Neural crest cell (in vitro differentiated cells): ENCODE measurements at regions not wholly inside any gene's neighbourhood (a gene's known extent, or its start where the extent isn't known, plus 50 kb on each side); places are given as distances from the start of the nearest gene placed in this dataset.

Source experiments
- DNase-seq: peaks from one replicate; pipeline ENCODE4 v3.0.0; 2021; ENCODE audit warnings: low read depth, mixed read lengths, low spot score
- H3K27ac Mint-ChIP-seq: one replicate; pipeline ENCODE4 v1.8.0; 2021; ENCODE audit warnings: mild to moderate bottlenecking, mixed read lengths; ENCODE audit not compliant: unreplicated experiment
- H3K27me3 Mint-ChIP-seq: 2 replicates; pipeline ENCODE4 v1.8.0; 2021; ENCODE audit warnings: low read depth, mild to moderate bottlenecking, mixed read lengths
- H3K36me3 Mint-ChIP-seq: 2 replicates; pipeline ENCODE4 v1.8.0; 2021; ENCODE audit warnings: low read depth, mild to moderate bottlenecking, mixed read lengths
- H3K4me1 Mint-ChIP-seq: 2 replicates; pipeline ENCODE4 v1.8.0; 2021; ENCODE audit warnings: mixed read lengths
- H3K4me3 Mint-ChIP-seq: one replicate; pipeline ENCODE4 v1.8.0; 2021; ENCODE audit warnings: mild to moderate bottlenecking, mixed read lengths
- H3K9me3 Mint-ChIP-seq: 2 replicates; pipeline ENCODE4 v1.8.0; 2021; ENCODE audit warnings: mixed read lengths
- TF ChIP-seq, protein P1 (sequence below): fragments of 200-600 bp; sonication (generic); conservative IDR thresholded peaks from 2 replicates; pipeline ENCODE4 v1.5.0; 2021; ENCODE audit warnings: antibody characterized with exemption, mild to moderate bottlenecking

GRCh38 chrX:9390693-9391368 lies 74.0 kb upstream of the TBL1X start:
- Mint-ChIP-seq H3K36me3 (no peaks in the 10 kb centered on the region), H3K4me3 (no peak overlapping the region), H3K27me3 (no peaks in the 10 kb centered on the region), H3K27ac (no peak overlapping the region), H3K9me3 (peaks cover 2% of the 10 kb centered on the region), H3K4me1 (peaks cover 5% of the 10 kb centered on the region)
- TF ChIP-seq, protein P1, sequence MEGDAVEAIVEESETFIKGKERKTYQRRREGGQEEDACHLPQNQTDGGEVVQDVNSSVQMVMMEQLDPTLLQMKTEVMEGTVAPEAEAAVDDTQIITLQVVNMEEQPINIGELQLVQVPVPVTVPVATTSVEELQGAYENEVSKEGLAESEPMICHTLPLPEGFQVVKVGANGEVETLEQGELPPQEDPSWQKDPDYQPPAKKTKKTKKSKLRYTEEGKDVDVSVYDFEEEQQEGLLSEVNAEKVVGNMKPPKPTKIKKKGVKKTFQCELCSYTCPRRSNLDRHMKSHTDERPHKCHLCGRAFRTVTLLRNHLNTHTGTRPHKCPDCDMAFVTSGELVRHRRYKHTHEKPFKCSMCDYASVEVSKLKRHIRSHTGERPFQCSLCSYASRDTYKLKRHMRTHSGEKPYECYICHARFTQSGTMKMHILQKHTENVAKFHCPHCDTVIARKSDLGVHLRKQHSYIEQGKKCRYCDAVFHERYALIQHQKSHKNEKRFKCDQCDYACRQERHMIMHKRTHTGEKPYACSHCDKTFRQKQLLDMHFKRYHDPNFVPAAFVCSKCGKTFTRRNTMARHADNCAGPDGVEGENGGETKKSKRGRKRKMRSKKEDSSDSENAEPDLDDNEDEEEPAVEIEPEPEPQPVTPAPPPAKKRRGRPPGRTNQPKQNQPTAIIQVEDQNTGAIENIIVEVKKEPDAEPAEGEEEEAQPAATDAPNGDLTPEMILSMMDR = no peak
- no peak for DNase-seq

DNA sequence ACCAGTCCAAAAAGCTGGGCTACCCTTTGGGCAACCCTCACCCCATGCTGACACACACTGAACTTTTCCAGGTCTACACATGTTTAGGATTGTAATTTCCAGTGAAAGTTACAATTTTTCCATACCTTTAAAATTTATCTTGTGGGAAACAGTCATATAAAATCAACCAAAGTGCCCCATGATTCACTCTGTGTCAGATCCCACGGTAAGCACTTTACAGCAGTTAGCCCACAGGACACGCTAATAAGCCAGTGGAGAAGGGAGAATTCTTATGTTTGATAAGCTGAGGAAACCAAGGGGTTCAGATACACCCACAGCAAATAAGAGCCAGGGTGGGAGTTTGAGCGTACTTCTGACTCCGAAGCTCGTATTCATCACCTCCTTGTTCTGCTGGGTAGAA lies 72.4 kb upstream of the TBL1X start:
- Mint-ChIP-seq H3K36me3 (no peaks in the 10 kb centered on the region), H3K9me3 (peaks cover 2% of the 10 kb centered on the region), H3K27ac (peak overlapping the region; percentile 43), H3K27me3 (no peaks in the 10 kb centered on the region), H3K4me3 (no peak overlapping the region), H3K4me1 (peaks cover 17% of the 10 kb centered on the region)
- TF ChIP-seq, protein P1 = no peak
- no peak for DNase-seq

DNA sequence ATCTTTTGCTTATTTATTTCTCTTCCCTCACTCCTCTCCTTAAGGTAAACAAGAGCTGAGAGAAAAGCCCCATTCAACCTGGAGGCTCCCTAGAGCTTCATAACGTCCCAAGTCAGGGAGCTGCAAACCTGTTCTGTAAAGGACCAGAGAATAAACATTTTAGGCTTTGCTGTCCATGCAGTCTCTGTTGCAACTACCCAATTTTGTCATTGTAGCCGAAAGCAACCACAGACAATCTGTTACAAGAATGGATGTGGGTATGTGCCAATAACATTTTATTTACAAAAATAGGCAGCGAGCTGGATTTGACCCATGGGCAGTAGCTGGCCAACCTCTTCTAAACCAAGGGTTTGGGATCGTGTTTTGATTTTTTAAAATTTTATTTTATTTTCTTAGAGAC lies 71.3 kb upstream of the TBL1X start:
- TF ChIP-seq, protein P1 = no peak
- Mint-ChIP-seq H3K36me3 (no peaks in the 10 kb centered on the region), H3K4me1 (peaks cover 17% of the 10 kb centered on the region), H3K4me3 (no peak overlapping the region), H3K27me3 (no peaks in the 10 kb centered on the region), H3K27ac (no peak overlapping the region), H3K9me3 (peaks cover 2% of the 10 kb centered on the region)
- DNase-seq = no peak

GRCh38 chrX:9394212-9394611 lies 70.6 kb upstream of the TBL1X start:
- Mint-ChIP-seq H3K4me3 (no peak overlapping the region), H3K4me1 (peaks cover 17% of the 10 kb centered on the region), H3K27ac (no peak overlapping the region), H3K9me3 (peaks cover 2% of the 10 kb centered on the region), H3K27me3 (no peaks in the 10 kb centered on the region), H3K36me3 (no peaks in the 10 kb centered on the region)
- TF ChIP-seq, protein P1 = no peak
- DNase-seq = no peak

DNA sequence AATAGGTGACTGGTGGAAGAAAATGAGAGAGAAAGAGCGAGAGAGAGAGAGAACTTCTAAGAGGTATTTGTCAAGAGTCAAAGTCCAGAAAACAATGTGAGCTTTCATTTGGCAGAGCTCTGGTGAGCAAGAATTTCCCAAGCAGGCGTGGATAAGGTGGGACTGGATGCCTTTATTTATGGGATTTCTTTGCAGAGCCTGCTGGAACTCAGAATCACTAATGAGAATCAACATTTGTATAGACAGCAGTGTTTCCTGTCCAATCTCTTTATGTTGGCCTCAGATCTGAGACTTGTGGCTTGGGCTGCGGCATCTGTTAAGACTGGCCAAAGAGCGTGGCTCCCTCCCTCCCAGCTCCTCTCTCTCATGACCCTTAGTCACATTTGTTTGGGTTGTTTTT lies 67.9 kb upstream of the TBL1X start:
- peaks cover 3% of the 10 kb centered on the region for H3K9me3 Mint-ChIP-seq
- no peaks in the 10 kb centered on the region for H3K27me3 Mint-ChIP-seq
- TF ChIP-seq, protein P1 = no peak
- peaks cover 17% of the 10 kb centered on the region for H3K4me1 Mint-ChIP-seq
- H3K27ac Mint-ChIP-seq = no peak overlapping the region
- no peak for DNase-seq
- peaks cover 2% of the 10 kb centered on the region for H3K36me3 Mint-ChIP-seq
- H3K4me3 Mint-ChIP-seq = no peak overlapping the region
